GM12872 (cell line): ENCODE measurements at regions not wholly inside any gene's neighbourhood (a gene's known extent, or its start where the extent isn't known, plus 50 kb on each side); places are given as distances from the start of the nearest gene placed in this dataset.

Source experiments
- CTCF ChIP-seq: IDR thresholded peaks from 3 replicates; pipeline ENCODE4 v1.5.1; 2011; ENCODE audit warnings: low read depth, mild to moderate bottlenecking, low read length, moderate library complexity; ENCODE audit not compliant: insufficient read depth

DNA sequence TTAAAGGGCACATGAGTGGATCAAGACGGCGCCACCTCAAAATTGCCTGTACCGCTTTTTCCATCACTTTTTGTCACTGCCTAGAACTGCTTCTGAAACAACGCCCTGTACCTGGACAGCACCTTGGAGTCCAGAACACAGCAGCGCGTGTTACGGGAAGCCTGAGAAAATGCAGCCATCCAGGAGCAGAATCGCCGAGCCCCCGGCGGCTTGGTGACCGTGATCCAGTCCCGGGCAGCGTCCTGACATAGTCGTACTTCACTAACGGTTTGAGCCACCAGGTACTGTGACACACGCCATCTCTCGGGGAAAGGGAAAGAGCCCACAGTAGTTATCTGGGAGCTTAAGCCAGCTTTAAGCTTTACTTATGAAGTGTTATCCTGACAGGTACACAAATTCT is 168.9 kb upstream of the SALL3 start:
- TF ChIP-seq CTCF, result no peak

GRCh38 chr18:78812067-78812466 is 167.6 kb upstream of the SALL3 start:
- no peak for TF ChIP-seq CTCF

DNA sequence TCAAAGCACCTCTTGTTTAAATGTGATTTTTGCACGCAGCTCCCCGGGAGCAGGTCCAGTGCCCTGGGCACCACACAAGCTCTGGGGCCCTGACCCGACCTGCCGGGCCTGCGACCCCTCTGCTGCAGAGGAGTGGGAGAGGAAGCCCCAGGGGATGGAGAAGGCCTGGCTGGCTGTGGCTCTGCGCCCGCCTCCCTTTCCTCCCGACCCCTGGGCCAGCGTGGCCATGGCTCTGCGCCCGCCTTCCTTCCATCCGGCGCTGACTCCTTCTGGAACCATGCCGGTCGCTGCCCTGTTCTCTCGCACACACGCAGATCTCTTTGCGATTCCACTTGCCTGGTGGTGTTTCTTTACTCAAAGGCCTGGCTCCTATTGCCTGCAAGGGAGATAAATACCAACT is 166.5 kb upstream of the SALL3 start:
- no peak for TF ChIP-seq CTCF

DNA sequence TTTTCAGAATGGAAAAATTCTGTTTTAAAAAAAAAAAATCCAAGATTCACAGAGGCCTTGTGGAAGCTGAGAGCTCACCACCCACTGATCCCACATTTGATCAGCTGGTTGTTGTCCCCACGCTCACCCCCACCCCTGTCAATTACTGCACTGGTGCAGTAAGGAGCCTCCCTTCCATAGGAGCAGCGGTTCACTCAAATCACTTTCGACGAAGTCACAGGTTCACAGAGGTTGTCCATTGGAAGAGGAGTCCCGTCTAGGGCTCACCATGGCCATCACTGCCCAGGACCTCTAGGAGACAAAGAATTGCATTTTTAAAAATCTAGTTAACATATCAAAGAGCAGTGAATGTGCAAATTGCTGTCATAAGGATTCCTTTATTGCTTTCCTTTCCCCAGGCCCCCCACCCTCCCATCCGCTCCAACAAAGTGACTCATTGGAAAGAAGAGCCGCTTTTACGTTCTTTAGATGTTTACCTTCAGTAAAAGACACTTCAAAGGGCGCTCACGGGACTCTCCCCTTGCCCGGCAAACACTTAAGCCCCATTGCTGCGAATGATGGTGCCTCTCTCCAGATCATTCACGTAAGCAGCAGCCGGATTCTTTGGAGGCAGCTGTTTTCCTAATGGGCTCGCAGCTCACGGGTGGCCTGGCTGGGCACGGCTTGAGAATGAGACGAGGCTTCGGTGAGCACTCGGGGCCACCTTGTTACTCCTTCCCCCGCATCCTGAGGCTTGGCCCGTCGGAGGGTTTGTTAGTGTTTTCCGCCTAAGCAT is 165.5 kb upstream of the SALL3 start:
- TF ChIP-seq CTCF, result no peak

GRCh38 chr18:78814766-78815165 is 164.9 kb upstream of the SALL3 start:
- no peak for TF ChIP-seq CTCF

GRCh38 chr18:78816114-78816513 is 163.5 kb upstream of the SALL3 start:
- TF ChIP-seq CTCF, result no peak

DNA sequence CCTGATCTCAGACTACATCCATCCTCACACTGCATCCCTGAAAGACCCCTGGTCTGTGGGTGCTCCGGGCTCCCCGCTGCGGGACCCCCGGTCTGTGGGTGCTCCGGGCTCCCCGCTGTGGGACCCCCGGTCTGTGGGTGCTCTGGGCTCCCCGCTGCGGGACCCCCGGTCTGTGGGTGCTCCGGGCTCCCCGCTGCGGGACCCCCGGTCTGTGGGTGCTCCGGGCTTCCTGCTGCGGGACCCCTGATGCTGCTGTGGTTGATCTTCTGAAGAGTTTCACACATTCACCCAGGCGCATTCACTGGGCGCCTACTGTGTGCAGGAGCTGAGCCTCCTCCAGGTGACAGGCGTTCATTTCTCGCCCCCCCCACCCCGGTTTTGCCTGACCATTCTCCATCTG is 162.7 kb upstream of the SALL3 start:
- TF ChIP-seq CTCF, result no peak
